ENCODE measurements at regions not wholly inside any gene's neighbourhood (a gene's known extent, or its start where the extent isn't known, plus 50 kb on each side); places are given as distances from the start of the nearest gene placed in this dataset.

DNA sequence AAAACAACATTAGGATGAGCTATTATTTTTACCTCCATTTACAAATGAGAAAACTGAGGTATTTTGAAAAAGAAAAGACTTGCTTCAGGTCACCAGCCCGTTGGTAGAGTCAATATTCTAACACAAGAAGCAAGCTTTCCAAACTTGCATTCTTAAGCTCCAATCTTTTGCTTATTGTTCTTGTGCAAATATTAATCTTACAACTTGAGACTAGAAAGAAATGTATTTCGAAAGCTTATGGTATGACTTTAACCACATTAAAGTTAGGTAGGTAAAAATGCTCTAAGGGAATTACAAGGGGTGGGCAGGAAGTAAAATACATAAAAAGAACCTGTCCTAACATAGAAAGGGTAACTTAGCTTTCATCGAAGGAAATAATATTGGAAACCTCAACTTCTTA, 453.9 kb downstream of the SLITRK5 start:
- DNase-seq (no peak), ATAC-seq (ENCODE audit: low read depth) (no peak)
- H3K4me1 ChIP-seq (ENCODE audit: control insufficient read depth, insufficient read depth, low read length), result no peaks in the 10 kb centered on the region
- no peak overlapping the region for H2BK5ac ChIP-seq (ENCODE audit: low read depth, low read length, poor library complexity, severe bottlenecking)
- H4K91ac ChIP-seq (ENCODE audit: insufficient read depth, low read depth, low read length), result no peak overlapping the region
- ChIA-PET CTCF (no interaction called here), POLR2A (ENCODE audit: unreplicated experiment) (no interaction called here)
- TF ChIP-seq POLR2A (IDR thresholded peaks at IDR 0.05; ENCODE audit: low read depth, low read length) (no peak), CHD1 (IDR thresholded peaks at IDR 0.05; ENCODE audit: low read depth, low read length) (no peak), MAZ (IDR thresholded peaks at IDR 0.05; ENCODE audit: borderline replicate concordance, low read depth, low read length) (no peak), SMC3 (IDR thresholded peaks at IDR 0.05; ENCODE audit: low read depth, low read length) (no peak), CEBPB (IDR thresholded peaks at IDR 0.05; ENCODE audit: low read depth, low read length) (no peak), RAD21 (IDR thresholded peaks at IDR 0.05; ENCODE audit: low read length) (no peak), RFX5 (IDR thresholded peaks at IDR 0.05; ENCODE audit: low read depth, low read length) (no peak)
- TF ChIP-seq, protein P1, sequence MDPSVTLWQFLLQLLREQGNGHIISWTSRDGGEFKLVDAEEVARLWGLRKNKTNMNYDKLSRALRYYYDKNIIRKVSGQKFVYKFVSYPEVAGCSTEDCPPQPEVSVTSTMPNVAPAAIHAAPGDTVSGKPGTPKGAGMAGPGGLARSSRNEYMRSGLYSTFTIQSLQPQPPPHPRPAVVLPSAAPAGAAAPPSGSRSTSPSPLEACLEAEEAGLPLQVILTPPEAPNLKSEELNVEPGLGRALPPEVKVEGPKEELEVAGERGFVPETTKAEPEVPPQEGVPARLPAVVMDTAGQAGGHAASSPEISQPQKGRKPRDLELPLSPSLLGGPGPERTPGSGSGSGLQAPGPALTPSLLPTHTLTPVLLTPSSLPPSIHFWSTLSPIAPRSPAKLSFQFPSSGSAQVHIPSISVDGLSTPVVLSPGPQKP (IDR thresholded peaks at IDR 0.05; ENCODE audit: borderline replicate concordance, low read depth, low read length), result no peak
- H2AK5ac ChIP-seq (ENCODE audit: low read depth, low read length), result no peak overlapping the region
- H2BK15ac ChIP-seq (ENCODE audit: low read depth, low read length), result no peak overlapping the region
- H3K4ac ChIP-seq (ENCODE audit: low read depth, low read length), result no peak overlapping the region
- no peak overlapping the region for H2AK9ac ChIP-seq (replicated peaks; ENCODE audit: low read depth, low read length, poor library complexity)
- H3K36me3 ChIP-seq (ENCODE audit: control insufficient read depth, insufficient read depth, low read length), result no peaks in the 10 kb centered on the region
- no peak overlapping the region for H2BK20ac ChIP-seq (ENCODE audit: low read depth, low read length)
- H3K4me3 ChIP-seq (ENCODE audit: insufficient read depth, low read depth, low read length), result no peak overlapping the region
- no peaks in the 10 kb centered on the region for H4K20me1 ChIP-seq (ENCODE audit: insufficient read depth, low read length)
- H3K56ac ChIP-seq (ENCODE audit: extremely low read depth, insufficient read depth, low read length), result no peak overlapping the region
- H3K9me1 ChIP-seq (ENCODE audit: insufficient read depth, low read length), result no peaks in the 10 kb centered on the region
- no peak overlapping the region for H2BK120ac ChIP-seq (ENCODE audit: low read depth, low read length)
- no peak overlapping the region for H2AFZ ChIP-seq (replicated peaks; ENCODE audit: low read length, poor library complexity)
- no peak overlapping the region for H3K9ac ChIP-seq (ENCODE audit: low read depth, low read length)
- no peak overlapping the region for H3K23ac ChIP-seq (ENCODE audit: low read depth, low read length)
- H3K27me3 ChIP-seq (ENCODE audit: control insufficient read depth, insufficient read depth, low read length), result no peaks in the 10 kb centered on the region
- no peak overlapping the region for H3K18ac ChIP-seq (ENCODE audit: low read depth, low read length)
- in situ Hi-C loops (cut with MboI; ENCODE audit: low sequenced_read_pairs), result no loop called here
- H4K8ac ChIP-seq (ENCODE audit: low read depth in 2 of 2, low read length in 2 of 2), result no peak overlapping the region
- H4K5ac ChIP-seq (ENCODE audit: low read depth, low read length), result no peak overlapping the region
- dilution Hi-C loops (cut with HindIII; ENCODE audit: low sequenced_read_pairs, unreplicated experiment), result no loop called here
- H3K14ac ChIP-seq (replicated peaks; ENCODE audit: low read depth, low read length), result no peak overlapping the region
- intact Hi-C loops (cut with micrococcal nuclease), result no loop called here
- WGBS, 2 experiments (ENCODE audit: extremely low coverage in 2 of 2, insufficient read length in 1 of 2), result no CpG with 5 or more reads among the region's 3 CpGs
- BruUV-seq (replicated peaks), result no TSS peak
- no peaks in the 10 kb centered on the region for H3K79me1 ChIP-seq (ENCODE audit: low read depth in 1 of 2, low read length in 2 of 2)
- no peaks in the 10 kb centered on the region; the same call in 1 of the 2 replicates for H3K9me3 ChIP-seq (ENCODE audit: control insufficient read depth, insufficient read depth, low read length)
- H3K27ac ChIP-seq (ENCODE audit: insufficient read depth, low read length), result no peak overlapping the region
- no peak overlapping the region for H3K4me2 ChIP-seq (ENCODE audit: low read depth, low read length)

Measured in IMR-90 (cell line).